ENCODE measurements at regions not wholly inside any gene's neighbourhood (a gene's known extent, or its start where the extent isn't known, plus 50 kb on each side); places are given as distances from the start of the nearest gene placed in this dataset.

- TF ChIP-seq SREBF1 (IDR thresholded peaks at IDR 0.05; ENCODE audit: low read length) (no peak), CREB1 (IDR thresholded peaks at IDR 0.05; ENCODE audit: low read depth) (no peak), RBBP5 (conservative IDR thresholded peaks at IDR 0.05) (no peak), ASH2L (IDR thresholded peaks at IDR 0.05; ENCODE audit: borderline replicate concordance, low read depth) (no peak), DPF2 (IDR thresholded peaks at IDR 0.05) (no peak), FOXM1 (IDR thresholded peaks at IDR 0.05; ENCODE audit: low read depth, low read length) (no peak), FOS (IDR thresholded peaks at IDR 0.05; ENCODE audit: borderline replicate concordance, extremely low read depth, insufficient read length) (no peak), ZBTB40 (IDR thresholded peaks at IDR 0.05; ENCODE audit: borderline replicate concordance) (no peak), SIX5 (IDR thresholded peaks at IDR 0.05; ENCODE audit: low read depth, low read length, severe bottlenecking) (no peak)
- TF ChIP-seq, protein P1, sequence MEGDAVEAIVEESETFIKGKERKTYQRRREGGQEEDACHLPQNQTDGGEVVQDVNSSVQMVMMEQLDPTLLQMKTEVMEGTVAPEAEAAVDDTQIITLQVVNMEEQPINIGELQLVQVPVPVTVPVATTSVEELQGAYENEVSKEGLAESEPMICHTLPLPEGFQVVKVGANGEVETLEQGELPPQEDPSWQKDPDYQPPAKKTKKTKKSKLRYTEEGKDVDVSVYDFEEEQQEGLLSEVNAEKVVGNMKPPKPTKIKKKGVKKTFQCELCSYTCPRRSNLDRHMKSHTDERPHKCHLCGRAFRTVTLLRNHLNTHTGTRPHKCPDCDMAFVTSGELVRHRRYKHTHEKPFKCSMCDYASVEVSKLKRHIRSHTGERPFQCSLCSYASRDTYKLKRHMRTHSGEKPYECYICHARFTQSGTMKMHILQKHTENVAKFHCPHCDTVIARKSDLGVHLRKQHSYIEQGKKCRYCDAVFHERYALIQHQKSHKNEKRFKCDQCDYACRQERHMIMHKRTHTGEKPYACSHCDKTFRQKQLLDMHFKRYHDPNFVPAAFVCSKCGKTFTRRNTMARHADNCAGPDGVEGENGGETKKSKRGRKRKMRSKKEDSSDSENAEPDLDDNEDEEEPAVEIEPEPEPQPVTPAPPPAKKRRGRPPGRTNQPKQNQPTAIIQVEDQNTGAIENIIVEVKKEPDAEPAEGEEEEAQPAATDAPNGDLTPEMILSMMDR (IDR thresholded peaks at IDR 0.05 in 2 of 3, conservative IDR thresholded peaks at IDR 0.05 in 1 of 3; ENCODE audit: control insufficient read depth in 2 of 3, extremely low read depth in 1 of 3, insufficient read depth in 1 of 3, low read depth in 3 of 3, low read length in 3 of 3), result no peak
These were observed 149.4 kb upstream of the MLN start for GRCh38 chr6:33953171-33953570.
